NCI-H82 (cell line): ENCODE measurements at regions not wholly inside any gene's neighbourhood (a gene's known extent, or its start where the extent isn't known, plus 50 kb on each side); places are given as distances from the start of the nearest gene placed in this dataset.
"Not testable (repeated sequence)": the region's sequence is repeated elsewhere in the genome, so short reads cannot be mapped to it uniquely, and the experiment has no call there.

Experiments used
- DNase-seq: peaks from one replicate; lab custom pipeline; 2025; lab: John Stamatoyannopoulos, UW

DNA sequence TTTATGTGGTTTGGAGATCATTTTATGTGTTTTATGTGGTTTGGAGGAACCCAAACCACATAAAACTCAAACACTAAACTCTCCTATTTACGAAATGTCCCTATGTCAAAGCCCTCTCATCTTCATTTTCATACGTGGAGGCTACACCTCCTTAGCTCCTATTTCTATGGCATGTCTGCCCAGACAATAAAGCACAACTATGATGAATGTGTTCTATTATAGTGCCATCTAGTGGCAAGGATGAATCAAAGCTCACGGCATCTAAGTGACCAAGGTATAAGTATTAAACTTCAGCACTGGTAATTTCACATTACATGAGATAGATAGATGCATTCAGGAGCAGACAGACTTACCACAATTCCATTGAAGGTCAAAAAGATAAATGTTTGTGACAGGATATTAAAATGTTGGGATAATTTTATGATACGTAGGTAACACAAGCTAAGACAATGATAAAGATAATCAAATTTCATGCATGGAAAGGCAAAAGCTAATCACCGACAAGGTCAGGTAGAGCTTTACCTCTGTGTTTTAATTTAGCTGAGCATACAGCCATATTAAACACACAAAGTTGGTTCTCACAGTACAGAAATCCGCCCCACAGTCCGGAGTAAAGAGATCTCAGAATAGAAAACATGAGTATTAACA lies 130.6 kb upstream of the FHIT start:
- DNase-seq = peak; percentile 67

DNA sequence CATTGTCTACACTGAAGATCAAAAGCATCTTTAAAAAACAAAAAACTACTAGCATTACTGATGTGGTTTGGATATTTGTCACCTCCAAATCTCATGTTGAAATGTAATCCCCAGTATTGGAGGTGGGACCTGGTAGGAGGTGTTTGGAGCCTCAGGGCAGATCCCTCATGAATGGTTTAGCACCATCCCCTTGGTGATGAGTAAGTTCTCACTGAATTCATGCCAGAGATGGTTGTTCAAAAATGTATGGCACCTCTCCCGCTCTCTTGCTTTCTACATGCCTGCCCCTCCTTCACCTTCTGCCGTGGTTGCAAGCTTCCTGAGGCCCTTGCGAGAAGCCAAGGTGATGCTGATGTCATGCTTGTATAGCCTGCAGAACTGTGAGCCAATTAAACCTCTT lies 136.6 kb upstream of the FHIT start:
- no peak for DNase-seq

DNA sequence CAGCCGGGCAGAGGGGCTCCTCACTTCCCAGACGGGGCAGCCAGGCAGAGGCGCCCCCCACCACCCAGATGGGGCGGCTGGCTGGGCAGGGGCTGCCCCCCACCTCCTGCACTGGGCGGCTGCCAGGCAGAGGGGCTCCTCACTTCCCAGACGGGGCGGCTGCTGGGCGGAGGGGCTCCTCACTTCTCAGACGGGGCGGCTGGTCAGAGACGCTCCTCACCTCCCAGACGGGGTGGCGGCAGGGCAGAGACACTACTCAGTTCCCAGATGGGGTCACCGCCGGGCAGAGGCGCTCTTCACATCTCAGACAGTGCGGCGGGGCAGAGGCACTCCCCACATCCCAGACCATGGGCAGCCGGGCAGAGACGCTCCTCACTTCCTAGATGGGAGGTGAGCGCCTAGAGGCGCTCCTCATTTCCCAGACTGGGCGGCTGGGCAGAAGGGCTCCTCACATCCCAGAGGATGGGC lies 142.3 kb upstream of the FHIT start:
- not testable (repeated sequence) for DNase-seq

DNA sequence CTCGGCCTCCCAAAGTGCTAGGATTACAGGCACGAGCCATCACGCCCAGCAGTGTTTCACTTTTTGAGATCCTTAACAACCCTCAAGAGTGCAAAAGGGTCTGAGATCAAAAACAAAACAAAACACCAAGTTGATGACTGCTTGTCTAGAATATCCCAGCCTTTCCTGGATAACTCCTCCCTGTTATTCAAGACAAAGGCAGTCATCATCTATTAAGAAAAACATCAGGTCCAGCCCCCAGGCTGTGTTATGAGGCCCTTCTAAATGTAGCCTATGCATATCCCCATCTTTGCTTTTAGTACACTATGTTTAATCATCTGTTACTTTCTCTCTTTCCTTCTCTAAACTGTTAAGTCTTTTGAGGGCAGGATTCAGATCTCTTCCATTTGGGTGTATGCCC lies 150.1 kb upstream of the FHIT start:
- DNase-seq = no peak

DNA sequence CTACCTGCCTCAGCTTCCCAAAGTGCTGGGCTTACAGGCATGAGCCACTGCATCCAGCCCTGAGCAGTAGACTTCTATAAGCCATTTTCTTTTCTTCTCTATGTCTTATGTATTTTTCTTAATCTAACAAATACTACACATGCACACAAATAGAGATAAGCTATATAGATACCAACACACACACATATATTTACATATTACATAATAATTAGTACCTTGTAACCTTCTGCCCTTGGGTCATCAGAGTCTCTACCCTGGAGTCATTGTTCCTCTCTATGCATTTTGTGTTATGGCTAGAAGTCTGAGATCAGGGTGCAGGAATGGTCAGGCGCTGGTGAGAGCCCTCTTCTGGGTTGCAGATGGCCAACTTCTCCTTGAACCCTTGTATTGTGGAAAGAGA lies 154.0 kb upstream of the PTPRG start:
- no peak for DNase-seq

DNA sequence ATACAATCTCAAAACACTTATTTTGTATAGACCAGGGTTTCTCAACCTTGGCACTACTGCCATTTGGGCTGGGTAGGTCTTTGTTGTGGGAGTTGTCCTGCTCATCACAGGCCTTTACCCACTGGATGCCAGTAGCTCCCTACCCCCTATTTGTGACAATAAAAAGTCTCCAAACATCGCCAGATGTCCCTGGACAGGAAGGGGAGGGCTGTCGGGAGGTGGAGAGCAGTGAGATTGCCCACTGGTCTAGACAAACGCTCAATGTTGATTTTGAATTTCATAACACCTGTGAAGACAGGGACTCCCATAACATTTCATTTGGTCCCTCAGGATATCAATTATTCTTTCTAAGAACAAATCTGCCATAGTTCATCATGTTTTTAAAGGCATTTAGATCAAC lies 151.7 kb upstream of the PTPRG start:
- DNase-seq = no peak

DNA sequence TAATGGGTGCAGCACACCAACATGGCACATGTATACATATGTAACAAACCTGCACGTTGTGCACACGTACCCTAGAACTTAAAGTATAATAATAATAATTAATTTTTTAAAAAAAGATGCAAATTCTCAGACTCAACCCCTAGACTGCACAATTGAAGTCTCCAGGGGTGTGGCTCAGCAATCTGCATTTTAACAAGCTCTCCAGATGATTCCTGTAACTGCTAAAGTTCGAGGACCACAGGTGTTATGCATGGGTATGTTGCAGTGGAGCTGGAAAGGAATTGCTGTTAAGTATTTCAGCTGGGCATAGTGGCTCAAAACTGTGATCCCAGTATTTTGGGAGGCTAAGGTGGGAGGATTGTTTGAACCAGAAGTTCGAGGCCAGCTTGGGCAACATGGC lies 151.0 kb upstream of the PTPRG start:
- DNase-seq = not testable (repeated sequence)

DNA sequence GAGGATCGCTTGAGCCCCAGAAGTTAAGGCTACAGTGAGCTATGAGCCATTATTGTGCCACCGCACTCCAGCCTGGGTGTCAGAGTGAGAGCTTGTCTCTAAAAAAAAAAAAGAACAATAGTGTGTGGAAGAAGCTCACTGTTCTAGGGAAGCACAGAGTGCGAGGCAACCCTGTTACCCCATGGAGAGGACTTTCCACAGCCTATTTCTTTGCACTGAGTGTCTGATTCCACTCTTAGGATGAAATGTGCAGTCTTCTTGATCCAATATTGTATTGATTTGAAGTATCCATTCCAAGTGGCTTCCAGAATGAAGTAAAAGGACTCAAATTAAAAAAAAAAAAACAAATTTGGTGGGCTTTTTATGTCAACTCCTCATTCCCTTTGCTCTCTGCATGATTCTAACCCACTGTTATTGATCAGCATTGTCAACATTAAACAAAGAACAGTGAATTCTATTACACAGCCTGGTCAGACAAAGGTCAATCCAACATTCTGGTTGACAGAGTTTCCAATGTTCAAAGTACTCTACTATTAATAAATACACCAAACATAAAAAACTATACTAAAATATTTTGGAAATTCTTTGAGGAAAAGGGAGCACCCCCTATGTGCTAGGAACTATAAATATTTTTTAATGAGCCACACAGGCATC lies 150.2 kb upstream of the PTPRG start:
- no peak for DNase-seq

DNA sequence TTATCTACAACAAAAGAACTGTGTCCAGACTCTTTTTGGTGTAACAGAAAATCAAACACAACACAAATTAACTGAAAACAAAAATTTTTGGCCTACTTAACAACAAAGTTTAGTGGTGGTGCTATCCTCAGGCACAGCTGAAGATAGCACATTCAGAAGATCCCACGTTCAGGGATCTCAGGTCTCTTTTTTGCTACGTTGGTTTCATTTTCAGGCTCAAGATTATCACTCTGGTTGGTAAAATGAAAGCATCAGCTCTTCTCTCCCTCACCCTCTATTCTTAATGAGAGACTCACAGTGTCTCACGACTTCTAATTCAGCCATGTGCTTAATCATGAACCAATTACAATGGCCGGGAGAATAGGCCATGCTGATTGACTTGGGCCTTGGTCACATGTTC lies 146.9 kb upstream of the PTPRG start:
- no peak for DNase-seq

DNA sequence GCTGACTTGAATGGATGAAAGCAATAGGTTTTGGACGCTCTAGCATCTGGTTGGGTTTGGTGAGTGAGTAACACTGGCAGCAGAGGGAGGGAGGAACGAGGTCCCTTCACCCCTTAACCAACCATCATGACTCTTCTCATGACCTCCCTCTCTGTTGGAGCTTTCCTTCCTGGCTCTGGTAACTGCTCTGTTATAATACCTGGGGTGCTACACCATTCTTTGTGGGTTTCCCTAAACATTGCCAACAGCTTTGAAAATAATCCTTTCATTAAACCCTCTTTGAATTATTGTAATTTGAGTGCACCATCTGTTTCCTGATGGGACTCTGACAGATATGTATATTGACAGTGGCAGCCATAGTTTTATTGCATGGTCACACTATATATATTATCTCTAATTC lies 146.2 kb upstream of the PTPRG start:
- DNase-seq = peak; percentile 29

DNA sequence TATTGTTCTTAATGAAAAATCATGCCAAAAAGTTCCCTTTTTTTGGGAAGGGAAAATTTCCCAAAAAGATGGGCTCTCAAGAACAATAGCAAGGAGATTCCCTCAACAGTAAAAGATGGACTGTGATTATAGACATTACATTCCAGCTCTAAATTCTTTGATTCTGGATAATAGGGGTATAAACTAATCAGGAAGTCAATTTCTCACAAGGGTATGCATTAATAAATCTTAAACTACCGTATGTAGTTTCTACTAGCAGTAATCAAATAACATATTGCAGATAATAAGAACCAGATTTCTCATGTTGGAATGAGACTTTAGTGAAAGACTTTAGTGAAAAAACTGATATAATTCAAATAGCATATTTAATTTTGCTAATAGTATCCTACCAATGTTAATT lies 144.8 kb upstream of the PTPRG start:
- DNase-seq = no peak

DNA sequence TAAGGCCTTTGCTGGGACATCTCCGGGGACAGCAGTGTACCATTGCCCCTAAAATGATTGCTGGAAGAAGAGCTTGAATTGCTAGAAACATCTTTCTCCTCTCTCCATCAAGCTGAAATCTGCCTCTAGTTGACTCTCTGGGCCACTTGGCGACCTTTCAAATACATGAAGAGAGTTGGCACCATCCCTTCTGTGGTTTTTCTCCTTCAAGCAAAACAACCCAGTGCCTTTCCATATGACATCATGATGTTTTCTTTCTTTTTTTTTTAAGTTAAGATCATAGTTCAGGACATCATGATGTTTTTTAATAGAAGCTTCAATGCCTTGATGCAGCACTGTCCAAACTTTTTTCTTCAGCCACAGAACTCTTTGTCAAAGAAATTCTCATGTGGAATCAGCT lies 144.0 kb upstream of the PTPRG start:
- DNase-seq = no peak

DNA sequence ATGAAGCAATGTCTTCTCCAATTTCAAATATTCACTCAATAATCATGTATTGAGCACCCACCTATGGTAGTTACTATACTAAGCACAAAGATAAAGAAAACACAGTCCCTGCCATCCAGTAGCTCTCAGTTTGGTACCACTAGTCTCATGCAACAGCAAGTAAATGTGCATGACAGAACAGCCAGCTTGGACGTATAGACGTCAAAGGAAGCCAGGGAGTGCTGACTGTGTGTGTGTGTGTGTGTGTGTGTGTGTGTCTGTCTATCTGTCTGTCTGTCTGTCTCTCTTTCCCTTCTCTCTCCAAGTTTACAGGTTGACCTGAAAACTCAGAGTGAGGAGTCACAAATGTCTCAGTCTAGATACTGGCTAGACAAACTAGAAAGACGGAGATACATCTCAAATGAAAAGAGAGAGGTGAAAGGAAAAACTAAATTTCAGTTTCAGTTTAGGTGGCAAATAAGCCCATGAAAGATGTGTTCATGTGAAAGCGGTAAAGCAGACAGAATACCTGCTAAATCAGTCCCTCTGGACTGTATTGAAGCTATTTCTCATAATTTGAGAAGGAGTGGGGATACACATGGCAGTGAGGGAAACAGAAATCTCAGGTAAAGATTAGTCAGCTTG lies 141.1 kb upstream of the PTPRG start:
- DNase-seq = no peak

DNA sequence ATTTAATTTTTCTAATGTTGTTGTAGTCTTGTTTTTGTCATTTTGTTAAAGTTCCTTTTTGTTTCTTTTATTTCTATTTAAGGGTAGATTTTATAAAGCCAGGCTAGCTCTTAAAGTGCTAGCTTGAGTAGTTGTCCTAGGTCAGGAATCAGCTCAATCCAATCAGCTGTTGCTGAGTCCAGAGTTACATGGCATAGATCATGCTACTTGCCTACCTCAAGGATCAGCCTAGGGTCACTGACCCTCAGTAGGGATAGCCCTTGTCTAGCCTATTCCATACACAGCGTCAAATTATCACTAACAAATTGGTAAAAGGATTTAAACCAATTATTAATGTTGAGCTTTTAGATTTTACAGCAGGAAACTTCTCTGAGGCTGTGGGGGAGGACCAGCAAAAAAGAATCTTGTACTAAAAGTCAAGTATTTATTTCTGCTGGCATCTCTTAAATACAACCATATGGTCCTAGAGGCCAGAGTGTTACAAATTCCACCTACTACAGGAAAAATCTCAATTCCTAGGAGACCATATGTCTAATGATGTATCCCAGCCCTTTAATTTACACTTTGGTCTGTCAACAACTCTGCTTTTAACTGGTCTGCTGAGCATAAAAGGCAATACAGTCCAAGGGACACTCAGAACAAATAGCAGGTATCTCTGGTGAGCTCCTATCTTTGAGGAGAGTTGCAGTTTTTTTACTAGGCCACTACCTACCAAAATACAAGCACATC lies 138.3 kb upstream of the PTPRG start:
- no peak for DNase-seq

DNA sequence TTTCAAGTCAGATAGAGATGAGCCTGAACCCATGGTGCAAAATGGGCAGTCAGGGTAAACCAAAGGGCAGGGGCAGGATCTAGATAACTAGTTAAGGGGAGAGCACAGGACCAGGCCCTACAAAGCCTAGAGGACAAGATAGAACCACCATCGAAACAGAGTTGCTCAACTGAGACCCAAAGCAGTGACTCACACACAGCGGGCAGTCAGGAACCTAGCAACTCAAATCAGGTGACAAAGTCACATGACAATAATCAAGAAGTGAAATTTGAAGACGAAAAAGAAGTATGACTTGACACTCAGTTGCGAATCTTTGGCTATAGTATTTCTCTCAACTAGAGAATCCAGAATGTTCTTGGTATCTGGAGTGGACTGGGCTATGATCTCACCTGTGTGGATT lies 136.0 kb upstream of the PTPRG start:
- no peak for DNase-seq

DNA sequence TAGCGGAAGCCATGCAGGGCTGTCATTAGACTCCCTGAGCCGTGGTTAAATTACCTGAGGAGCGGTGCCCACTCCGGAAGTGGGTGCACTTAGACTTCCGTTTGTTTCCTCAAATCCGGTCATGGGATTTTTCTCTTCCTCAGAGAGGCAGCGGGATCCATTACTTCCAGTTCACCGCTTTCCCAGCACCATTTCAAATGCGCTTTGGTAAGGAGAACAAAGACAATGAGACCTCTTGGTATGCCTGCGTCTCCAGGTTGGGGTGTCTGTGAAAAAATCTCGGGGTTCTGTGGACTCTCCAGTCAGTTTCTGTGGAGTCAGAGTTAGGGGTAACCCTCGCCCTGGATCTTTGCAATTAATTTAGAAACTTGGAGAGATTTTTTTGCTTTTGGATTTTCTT lies 132.3 kb upstream of the PTPRG start:
- DNase-seq = no peak

DNA sequence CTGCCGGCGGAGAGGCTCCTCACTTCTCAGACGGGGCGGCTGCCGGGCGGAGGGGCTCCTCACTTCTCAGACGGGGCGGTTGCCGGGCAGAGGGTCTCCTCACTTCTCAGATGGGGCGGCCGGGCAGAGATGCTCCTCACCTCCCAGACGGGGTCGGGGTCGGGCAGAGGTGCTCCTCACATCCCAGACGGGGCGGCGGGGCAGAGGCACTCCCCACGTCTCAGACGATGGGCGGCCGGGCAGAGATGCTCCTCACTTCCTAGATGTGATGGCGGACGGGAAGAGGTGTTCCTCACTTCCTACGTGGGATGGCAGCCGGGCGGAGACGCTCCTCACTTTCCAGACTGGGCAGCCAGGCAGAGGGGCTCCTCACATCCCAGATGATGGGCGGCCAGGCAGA lies 126.5 kb upstream of the PTPRG start:
- not testable (repeated sequence) for DNase-seq

DNA sequence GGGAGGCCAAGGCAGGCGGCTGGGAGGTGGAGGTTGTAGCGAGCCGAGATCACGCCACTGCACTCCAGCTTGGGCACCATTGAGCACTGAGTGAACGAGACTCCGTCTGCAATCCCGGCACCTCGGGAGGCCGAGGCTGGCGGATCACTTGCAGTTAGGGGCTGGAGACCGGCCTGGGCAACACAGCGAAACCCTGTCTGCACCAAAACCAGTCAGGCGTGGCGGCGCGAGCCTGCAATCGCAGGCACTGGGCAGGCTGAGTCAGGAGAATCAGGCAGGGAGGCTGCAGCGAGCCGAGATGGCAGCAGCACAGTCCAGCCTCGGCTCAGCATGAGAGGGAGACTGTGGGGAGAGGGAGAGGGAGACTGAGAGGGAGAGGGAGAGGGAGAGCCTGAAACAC lies 126.0 kb upstream of the PTPRG start:
- not testable (repeated sequence) for DNase-seq

DNA sequence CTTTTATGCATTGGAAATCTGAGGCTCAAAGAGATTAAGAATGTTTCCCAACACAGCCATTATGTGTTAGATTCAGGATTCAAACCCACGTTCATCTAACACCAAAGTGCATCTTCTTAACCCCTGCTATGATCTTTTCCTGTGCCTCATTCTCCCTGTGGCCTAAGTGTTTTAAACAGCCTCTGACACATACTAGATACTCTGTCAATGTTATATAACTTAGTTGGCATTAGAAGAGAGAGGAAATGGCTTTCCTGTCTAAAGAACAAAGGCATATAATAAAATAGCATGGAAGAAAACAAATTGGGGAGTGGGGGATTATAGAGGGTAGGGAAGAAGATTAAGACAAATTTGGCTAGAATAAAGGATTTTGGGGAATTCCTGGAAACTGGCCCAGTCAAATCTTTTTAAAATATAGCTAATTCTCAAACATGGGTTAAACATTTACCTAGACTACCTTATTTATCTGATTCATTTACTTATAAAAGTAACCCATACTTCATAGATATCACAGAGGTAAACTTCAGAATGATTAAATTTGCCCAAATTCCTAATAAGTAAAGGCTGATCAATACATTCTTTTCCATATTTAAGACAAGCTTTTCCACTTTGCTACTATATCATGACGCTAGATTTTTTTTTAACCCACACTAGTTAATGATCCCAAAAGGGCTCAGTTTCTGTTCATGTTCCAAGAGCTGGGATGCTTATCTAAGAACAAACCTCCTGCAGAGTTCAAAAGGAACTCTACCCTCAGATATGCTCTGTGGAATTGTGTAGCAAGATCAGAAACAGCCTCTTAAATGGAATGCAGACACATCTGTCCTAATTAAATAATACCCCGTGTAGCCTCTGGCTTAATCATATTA lies 122.9 kb upstream of the PTPRG start:
- DNase-seq = no peak

DNA sequence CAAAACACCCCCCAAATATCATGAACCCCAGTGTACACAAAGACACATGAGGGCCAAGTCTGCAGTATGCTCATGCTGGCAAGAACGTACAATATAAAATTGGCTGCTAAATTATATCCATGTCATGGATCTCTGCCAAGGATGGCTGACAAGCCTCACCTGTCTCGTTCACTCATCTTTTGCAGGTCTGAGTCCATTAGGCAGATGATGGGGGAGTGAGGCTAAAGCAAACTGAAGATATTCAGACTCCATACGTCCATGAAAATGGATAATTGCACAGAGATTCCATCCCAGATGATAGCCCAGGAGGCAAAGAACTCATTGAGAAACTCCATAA lies 122.3 kb upstream of the PTPRG start:
- DNase-seq = no peak

DNA sequence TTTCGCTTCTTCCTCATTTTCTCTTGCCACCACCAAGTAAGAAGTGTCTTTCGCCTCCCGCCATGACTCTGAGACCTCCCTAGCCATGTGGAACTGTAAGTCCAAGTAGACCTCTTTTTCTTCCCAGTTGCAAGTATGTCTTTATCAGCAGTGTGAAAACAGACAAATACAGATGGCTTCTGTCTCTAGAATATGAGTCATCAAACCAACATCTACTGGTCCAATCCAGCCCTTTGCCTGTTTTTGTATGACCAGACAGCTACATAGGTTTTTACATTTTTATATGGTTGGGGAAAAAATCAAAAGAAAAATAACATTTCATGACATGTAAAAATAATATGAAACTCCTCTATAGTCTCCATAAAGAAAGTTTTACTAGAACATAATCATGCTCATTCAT lies 118.7 kb upstream of the PTPRG start:
- DNase-seq = no peak

DNA sequence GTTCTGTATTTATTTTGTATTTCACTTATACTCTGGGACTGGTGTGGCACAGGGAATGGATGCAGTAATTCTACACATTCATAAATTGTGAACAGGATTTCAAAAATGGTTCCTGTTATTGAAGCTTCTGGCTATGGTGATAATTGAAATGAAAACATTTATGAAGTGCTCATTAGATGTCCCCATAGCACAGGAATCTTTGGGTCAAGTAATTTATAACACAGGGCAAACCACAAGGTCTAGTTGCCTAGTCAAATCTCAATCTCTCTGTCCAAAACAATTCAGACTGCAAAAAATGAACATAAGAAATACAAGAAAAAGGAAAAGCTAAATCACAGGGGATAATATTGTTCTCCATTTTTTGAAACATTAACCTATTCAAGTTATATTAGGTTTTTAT lies 117.5 kb upstream of the PTPRG start:
- DNase-seq = no peak
